KBM-7 (cell line): ENCODE measurements at regions not wholly inside any gene's neighbourhood (a gene's known extent, or its start where the extent isn't known, plus 50 kb on each side); places are given as distances from the start of the nearest gene placed in this dataset.

Experiments
- DNase-seq: peaks from one replicate; pipeline ENCODE4 v3.0.0-alpha.2; 2015
- in situ Hi-C: fragments of 300-500 bp; cut with MboI; formaldehyde crosslinking; loops from 2 replicates; pipeline ENCODE4 v1.14.3; 2020; ENCODE audit warnings: low sequenced_read_pairs, low pct_unique_long_range_greater_than_20kb, mixed read lengths

- in situ Hi-C loops = no loop called here
- DNase-seq = no peak
These were observed 315.9 kb downstream of the PRDM2 start for GRCh38 chr1:14015917-14016316.

GRCh38 chr1:14017531-14017961 is 317.6 kb downstream of the PRDM2 start:
- in situ Hi-C loops = no loop called here
- DNase-seq = no peak

GRCh38 chr1:14019461-14019860 is 319.5 kb downstream of the PRDM2 start:
- DNase-seq = no peak
- in situ Hi-C loops = no loop called here

- no peak for DNase-seq
- in situ Hi-C loops = no loop called here
These were observed 320.0 kb downstream of the PRDM2 start for GRCh38 chr1:14020006-14020405.

GRCh38 chr1:14027099-14027498 is 327.1 kb downstream of the PRDM2 start:
- in situ Hi-C loops = no loop called here
- no peak for DNase-seq

- in situ Hi-C loops = no loop called here
- DNase-seq = no peak
These were observed 331.5 kb downstream of the PRDM2 start for GRCh38 chr1:14031461-14031860.

- no peak for DNase-seq
- in situ Hi-C loops = no loop called here
These were observed 334.5 kb downstream of the PRDM2 start for GRCh38 chr1:14034506-14034905.

- no peak for DNase-seq
- in situ Hi-C loops = no loop called here
These were observed 337.3 kb downstream of the PRDM2 start for GRCh38 chr1:14037101-14037847.

GRCh38 chr1:14039582-14040430 is 339.8 kb downstream of the PRDM2 start:
- no peak for DNase-seq
- in situ Hi-C loops = no loop called here

- DNase-seq = no peak
- in situ Hi-C loops = no loop called here
These were observed 350.0 kb downstream of the PRDM2 start for GRCh38 chr1:14049965-14050364.

- in situ Hi-C loops = no loop called here
- no peak for DNase-seq
These were observed 355.6 kb downstream of the PRDM2 start for GRCh38 chr1:14055442-14056223.

- DNase-seq = no peak
- in situ Hi-C loops = no loop called here
These were observed 357.7 kb downstream of the PRDM2 start for GRCh38 chr1:14057640-14058039.

GRCh38 chr1:14061204-14061603 is 361.2 kb downstream of the PRDM2 start:
- peak; percentile 8 for DNase-seq
- in situ Hi-C loops = no loop called here

GRCh38 chr1:14061722-14062121 is 361.7 kb downstream of the PRDM2 start:
- DNase-seq = peak; percentile 11
- in situ Hi-C loops = no loop called here

GRCh38 chr1:14062669-14063068 is 362.7 kb downstream of the PRDM2 start:
- in situ Hi-C loops = no loop called here
- no peak for DNase-seq

GRCh38 chr1:14064649-14065442 is 364.9 kb downstream of the PRDM2 start:
- in situ Hi-C loops = no loop called here
- no peak for DNase-seq

- no peak for DNase-seq
- in situ Hi-C loops = no loop called here
These were observed 365.5 kb downstream of the PRDM2 start for GRCh38 chr1:14065486-14065885.

- no peak for DNase-seq
- in situ Hi-C loops = no loop called here
These were observed 367.0 kb downstream of the PRDM2 start for GRCh38 chr1:14067036-14067435.

- in situ Hi-C loops = no loop called here
These were observed 367.7 kb downstream of the PRDM2 start for GRCh38 chr1:14067711-14068110.

More at GRCh38 chr1:14067711-14068110, 367.7 kb downstream of the PRDM2 start:
- no peak for DNase-seq
